ENCODE measurements at regions not wholly inside any gene's neighbourhood (a gene's known extent, or its start where the extent isn't known, plus 50 kb on each side); places are given as distances from the start of the nearest gene placed in this dataset.

- no peak for TF ChIP-seq IRF3 (IDR thresholded peaks at IDR 0.05; ENCODE audit: low read depth, low read length)
- TF ChIP-seq GABPA (IDR thresholded peaks at IDR 0.05; ENCODE audit: low read depth): no peak
- TF ChIP-seq TAF1 (IDR thresholded peaks at IDR 0.05; ENCODE audit: borderline replicate concordance, low read depth, low read length): no peak
- no peak for TF ChIP-seq FOSL2 (IDR thresholded peaks at IDR 0.05; ENCODE audit: borderline replicate concordance, low read depth)
- no peak for TF ChIP-seq RFX5 (IDR thresholded peaks at IDR 0.05; ENCODE audit: low read length)
Measured at GRCh38 chr2:217597681-217598080, 405.1 kb downstream of the TNS1 start (continued).

- no peak overlapping the region for H2AFZ ChIP-seq (ENCODE audit: low read depth)
- WGBS (ENCODE audit: low lambda C conversion rate): 55% methylated on average over 4 of the region's 4 CpGs
- POLR2A ChIA-PET: no interaction called here
- H3K27ac ChIP-seq (ENCODE audit: low read depth in 2 of 2, low read length in 1 of 2): no peak overlapping the region
- CTCF ChIA-PET: interaction anchor here (2.2 kb wide), 1 partner anchor 53 kb away, joined by 6 read pairs; no protein-coding TSS in a partner anchor
- no peaks in the 10 kb centered on the region for H3K9me3 ChIP-seq
- no peaks in the 10 kb centered on the region for H3K79me2 ChIP-seq (ENCODE audit: insufficient read depth)
- no peak overlapping the region for H3K4me3 ChIP-seq (ENCODE audit: low read depth in 2 of 2, low read length in 1 of 2)
- peaks cover 0 to 10% of the 10 kb centered on the region in 2 experiments; a peak in 1 of 4 replicates for H3K4me1 ChIP-seq (ENCODE audit: control insufficient read depth in 1 of 2, insufficient read depth in 2 of 2, low read depth in 1 of 2, low read length in 1 of 2)
- H4K20me1 ChIP-seq (ENCODE audit: insufficient read depth): no peaks in the 10 kb centered on the region
- H3K9me2 ChIP-seq: no peaks in the 10 kb centered on the region
- H3K36me3 ChIP-seq (replicated peaks in 1 of 2; ENCODE audit: control insufficient read depth in 1 of 2, insufficient read depth in 2 of 2, low read length in 1 of 2): no peaks in the 10 kb centered on the region
- no peak overlapping the region for H3K4me2 ChIP-seq
- TF ChIP-seq PBX3 (IDR thresholded peaks at IDR 0.05): no peak
- no peak for TF ChIP-seq FOXJ3 (CRISPR knock-in tag; IDR thresholded peaks at IDR 0.05)
- no peak for TF ChIP-seq MXI1 (IDR thresholded peaks at IDR 0.05; ENCODE audit: low read depth, low read length)
- no peak for TF ChIP-seq SMC3 (IDR thresholded peaks at IDR 0.05; ENCODE audit: low read depth, low read length)
- no peak for TF ChIP-seq SIN3A (IDR thresholded peaks at IDR 0.05; ENCODE audit: borderline replicate concordance, low read depth, low read length)
- TF ChIP-seq REST (IDR thresholded peaks at IDR 0.05; ENCODE audit: low read depth, low read length): no peak
- no peak for TF ChIP-seq RXRA (IDR thresholded peaks at IDR 0.05; ENCODE audit: borderline replicate concordance, low read depth)
- TF ChIP-seq YY1 (IDR thresholded peaks at IDR 0.05; ENCODE audit: low read depth): no peak
- TF ChIP-seq MEF2A (IDR thresholded peaks at IDR 0.05; ENCODE audit: borderline replicate concordance, low read depth): no peak
- no peak for TF ChIP-seq FOXM1 (IDR thresholded peaks at IDR 0.05; ENCODE audit: low read depth)
- H3K27me3 ChIP-seq (ENCODE audit: insufficient read depth): no peaks in the 10 kb centered on the region; the same call in 1 of the 2 replicates
- H3F3A ChIP-seq (replicated peaks; ENCODE audit: insufficient read depth): no peaks in the 10 kb centered on the region
- H3K9ac ChIP-seq: no peak overlapping the region
- no peak for DNase-seq
Measured at GRCh38 chr2:217597145-217597544, 405.6 kb downstream of the TNS1 start.
